Fibroblast of the aortic adventitia (primary cell): ENCODE measurements at regions not wholly inside any gene's neighbourhood (a gene's known extent, or its start where the extent isn't known, plus 50 kb on each side); places are given as distances from the start of the nearest gene placed in this dataset.

Source experiments
- DNase-seq: peaks from one replicate; pipeline ENCODE4 v3.0.0-alpha.2; 2010; ENCODE audit warnings: low read depth
- H3K4me3 ChIP-seq: 2 replicates; pipeline ENCODE4 v1.5.1; 2011; ENCODE audit warnings: low read depth, mild to moderate bottlenecking, control low read depth, low read length, moderate library complexity
- TF ChIP-seq, protein P1 (sequence below): IDR thresholded peaks from 2 replicates; pipeline ENCODE4 v1.5.1; 2011; ENCODE audit warnings: mild to moderate bottlenecking, low read length, control low read depth, inconsistent platforms; ENCODE audit not compliant: insufficient read depth

DNA sequence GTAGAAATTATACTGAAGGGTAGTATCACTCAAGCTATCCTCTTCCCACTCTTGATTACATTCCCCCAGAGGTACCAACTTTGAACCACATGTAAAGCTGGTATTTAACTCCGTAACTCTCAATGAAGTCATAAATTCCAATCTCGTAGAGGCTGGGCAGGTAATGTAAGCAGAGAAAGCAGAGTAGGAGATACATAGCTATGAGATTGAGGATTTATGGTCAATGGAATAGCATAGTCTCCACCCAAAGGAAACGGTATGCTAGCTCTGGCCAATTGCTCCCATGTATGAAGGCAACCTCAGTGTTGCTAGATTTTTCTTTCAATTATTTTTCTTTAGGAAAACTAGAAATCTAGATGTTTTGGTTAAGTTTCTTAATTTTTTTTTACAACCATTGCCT is 163.1 kb upstream of the NRIP1 start:
- TF ChIP-seq, protein P1, sequence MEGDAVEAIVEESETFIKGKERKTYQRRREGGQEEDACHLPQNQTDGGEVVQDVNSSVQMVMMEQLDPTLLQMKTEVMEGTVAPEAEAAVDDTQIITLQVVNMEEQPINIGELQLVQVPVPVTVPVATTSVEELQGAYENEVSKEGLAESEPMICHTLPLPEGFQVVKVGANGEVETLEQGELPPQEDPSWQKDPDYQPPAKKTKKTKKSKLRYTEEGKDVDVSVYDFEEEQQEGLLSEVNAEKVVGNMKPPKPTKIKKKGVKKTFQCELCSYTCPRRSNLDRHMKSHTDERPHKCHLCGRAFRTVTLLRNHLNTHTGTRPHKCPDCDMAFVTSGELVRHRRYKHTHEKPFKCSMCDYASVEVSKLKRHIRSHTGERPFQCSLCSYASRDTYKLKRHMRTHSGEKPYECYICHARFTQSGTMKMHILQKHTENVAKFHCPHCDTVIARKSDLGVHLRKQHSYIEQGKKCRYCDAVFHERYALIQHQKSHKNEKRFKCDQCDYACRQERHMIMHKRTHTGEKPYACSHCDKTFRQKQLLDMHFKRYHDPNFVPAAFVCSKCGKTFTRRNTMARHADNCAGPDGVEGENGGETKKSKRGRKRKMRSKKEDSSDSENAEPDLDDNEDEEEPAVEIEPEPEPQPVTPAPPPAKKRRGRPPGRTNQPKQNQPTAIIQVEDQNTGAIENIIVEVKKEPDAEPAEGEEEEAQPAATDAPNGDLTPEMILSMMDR = no peak
- DNase-seq = no peak

DNA sequence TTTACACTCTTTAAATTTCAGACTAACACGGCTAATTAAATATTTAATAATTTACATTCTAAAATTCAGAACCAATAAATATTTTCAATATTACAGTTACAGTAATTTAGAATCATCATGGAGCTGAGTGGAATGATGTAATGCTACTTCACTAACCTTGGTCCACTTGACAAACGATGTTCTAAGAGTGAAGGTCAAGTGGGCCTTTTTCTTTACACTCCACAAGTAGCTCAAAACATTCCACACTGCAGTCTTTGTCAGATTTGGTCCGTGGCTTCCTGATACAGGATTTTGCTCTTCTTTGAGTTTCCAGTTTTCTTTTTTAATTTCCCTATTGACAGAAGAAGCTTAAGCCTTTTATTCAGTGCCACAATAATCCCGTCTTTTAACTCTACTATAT is 164.6 kb upstream of the NRIP1 start:
- DNase-seq = no peak
- TF ChIP-seq, protein P1 = no peak

More for the DNA sequence above, 163.1 kb upstream of the NRIP1 start:
- no peak overlapping the region for H3K4me3 ChIP-seq

DNA sequence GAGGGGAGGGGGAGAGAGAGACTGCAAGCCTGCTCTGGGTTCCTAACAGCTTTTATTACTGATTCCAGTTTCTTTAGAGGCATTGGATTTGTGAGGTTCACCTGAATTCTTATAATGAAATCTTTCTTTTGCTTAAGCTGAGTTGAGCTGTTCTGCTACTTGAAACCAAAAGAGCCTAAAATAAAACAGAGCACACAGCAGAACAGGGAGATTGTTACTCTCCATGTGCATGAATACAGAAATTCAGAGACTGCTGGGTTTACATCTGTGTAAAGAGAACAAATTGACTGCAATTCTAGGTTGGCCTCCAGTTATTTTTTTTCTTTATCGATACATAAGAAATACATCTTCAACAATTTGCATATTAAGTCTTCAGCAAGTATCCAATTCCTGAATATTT is 168.8 kb upstream of the NRIP1 start:
- no peak for DNase-seq
- TF ChIP-seq, protein P1 = no peak
- no peak overlapping the region for H3K4me3 ChIP-seq

More for the DNA sequence above, 164.6 kb upstream of the NRIP1 start:
- H3K4me3 ChIP-seq = no peak overlapping the region

DNA sequence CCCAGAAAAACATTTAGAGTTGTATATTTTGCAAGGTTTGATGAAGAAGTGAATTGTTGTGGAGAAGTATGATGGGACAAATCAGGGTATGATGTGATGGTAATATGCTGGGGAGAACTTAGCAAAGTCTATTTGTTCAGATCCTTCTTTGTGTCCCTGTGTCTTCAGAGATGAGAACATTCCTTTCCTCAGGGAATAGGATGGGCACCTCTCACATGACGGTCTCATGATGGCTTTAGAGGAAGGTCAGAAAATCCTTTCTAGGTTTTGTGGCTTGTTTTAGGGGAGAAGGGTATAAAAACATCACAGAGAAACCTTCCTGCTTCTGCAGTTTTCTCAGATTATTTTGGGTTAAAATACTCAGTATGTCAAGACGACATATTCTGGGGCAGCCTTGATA is 171.3 kb upstream of the NRIP1 start:
- no peak for DNase-seq
- H3K4me3 ChIP-seq = no peak overlapping the region
- TF ChIP-seq, protein P1 = no peak

DNA sequence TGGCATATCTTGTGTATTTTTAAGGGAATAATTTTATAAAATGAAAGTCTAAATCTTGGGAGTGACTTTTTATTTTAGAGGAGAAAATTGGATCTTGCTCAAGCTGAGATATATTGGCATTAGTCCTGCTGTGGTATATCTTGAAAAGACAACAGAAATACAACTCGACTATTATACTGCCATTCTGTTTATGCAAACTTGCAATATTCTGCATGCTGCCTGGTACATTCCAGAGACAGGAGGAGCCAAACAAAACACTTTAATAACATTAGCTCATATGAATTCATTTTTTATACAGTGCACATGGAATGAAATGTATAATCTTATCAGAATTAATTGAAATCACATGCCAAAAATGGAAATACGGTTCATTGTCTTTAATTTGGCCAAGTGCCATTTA is 176.0 kb upstream of the NRIP1 start:
- no peak overlapping the region for H3K4me3 ChIP-seq
- TF ChIP-seq, protein P1 = no peak
- DNase-seq = peak; percentile 73

DNA sequence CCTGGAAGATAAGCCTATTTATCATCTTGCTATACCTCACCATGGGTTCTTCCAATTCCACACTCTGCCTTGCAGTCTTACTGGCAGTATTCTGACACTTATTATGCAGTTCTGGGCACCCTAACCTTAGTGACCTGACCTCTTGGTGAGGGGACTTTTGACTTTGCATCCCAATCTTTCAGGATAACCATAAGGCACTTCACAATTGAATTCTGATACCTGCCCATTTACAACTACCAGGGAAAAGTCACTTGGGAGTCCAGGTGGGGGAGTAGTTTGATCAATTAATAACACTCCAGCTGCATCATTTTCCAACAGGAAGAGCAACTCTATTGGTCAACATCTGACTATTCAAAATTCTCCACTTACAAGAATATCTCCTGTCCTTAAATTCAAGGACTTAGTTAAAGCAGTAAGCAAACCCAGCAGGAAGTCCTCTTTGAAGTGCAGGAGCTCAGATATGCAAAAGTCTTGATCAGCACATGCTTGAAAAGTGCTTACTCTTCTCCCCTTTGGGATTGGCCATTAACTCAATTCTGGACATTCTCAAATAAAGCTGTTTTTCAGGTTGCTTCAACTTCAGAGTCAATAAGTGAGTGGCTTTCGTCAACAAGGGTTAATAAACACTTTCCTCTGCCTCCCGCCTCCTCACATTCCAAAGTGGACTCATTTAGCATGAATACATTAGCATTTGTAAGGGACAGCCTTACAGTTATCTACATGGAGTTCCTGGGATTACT is 177.4 kb upstream of the NRIP1 start:
- no peak for DNase-seq
- TF ChIP-seq, protein P1 = no peak
- H3K4me3 ChIP-seq = no peak overlapping the region

DNA sequence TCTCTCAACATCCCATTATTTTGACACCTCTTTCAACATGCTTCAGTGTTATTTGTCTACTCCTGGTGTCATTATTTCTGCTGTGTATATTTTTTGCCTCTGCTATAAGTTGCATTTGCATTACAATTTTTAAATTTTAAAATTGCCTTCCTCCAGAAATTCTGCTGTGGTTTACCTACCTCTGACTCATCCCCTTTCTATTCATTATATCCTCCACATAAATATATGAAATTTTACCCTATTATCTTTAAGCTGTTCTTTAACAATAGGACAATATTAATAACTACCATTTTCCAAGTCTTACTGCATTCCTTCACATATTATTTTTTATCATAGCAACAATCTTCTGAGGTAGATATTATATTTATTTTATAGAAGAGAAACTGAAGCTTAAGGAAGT is 178.1 kb upstream of the NRIP1 start:
- TF ChIP-seq, protein P1 = no peak
- H3K4me3 ChIP-seq = no peak overlapping the region
- DNase-seq = no peak
